ENCODE measurements at regions not wholly inside any gene's neighbourhood (a gene's known extent, or its start where the extent isn't known, plus 50 kb on each side); places are given as distances from the start of the nearest gene placed in this dataset.

- TF ChIP-seq EZH2 (IDR thresholded peaks at IDR 0.05; ENCODE audit: low read length, unreplicated experiment), result no peak
- TF ChIP-seq EZH2phosphoT487 (IDR thresholded peaks at IDR 0.05; ENCODE audit: borderline replicate concordance, low read length), result no peak
These were observed 351.8 kb downstream of the NXPE2 start for GRCh38 chr11:115030166-115030565.

Data from PC-3 (cell line).